T-helper 2 cell treated with Interferon-gamma antibody and Interleukin-4, amounts not matched to agents 100 ng/mL and 5 ng/mL, for 36 hours (primary cell): ENCODE measurements at regions not wholly inside any gene's neighbourhood (a gene's known extent, or its start where the extent isn't known, plus 50 kb on each side); places are given as distances from the start of the nearest gene placed in this dataset.

Experiments used
- intact Hi-C: fragments of 100-400 bp; cut with micrococcal nuclease; formaldehyde crosslinking; loops from one replicate; pipeline ENCODE4 v1.15.1; 2023

DNA sequence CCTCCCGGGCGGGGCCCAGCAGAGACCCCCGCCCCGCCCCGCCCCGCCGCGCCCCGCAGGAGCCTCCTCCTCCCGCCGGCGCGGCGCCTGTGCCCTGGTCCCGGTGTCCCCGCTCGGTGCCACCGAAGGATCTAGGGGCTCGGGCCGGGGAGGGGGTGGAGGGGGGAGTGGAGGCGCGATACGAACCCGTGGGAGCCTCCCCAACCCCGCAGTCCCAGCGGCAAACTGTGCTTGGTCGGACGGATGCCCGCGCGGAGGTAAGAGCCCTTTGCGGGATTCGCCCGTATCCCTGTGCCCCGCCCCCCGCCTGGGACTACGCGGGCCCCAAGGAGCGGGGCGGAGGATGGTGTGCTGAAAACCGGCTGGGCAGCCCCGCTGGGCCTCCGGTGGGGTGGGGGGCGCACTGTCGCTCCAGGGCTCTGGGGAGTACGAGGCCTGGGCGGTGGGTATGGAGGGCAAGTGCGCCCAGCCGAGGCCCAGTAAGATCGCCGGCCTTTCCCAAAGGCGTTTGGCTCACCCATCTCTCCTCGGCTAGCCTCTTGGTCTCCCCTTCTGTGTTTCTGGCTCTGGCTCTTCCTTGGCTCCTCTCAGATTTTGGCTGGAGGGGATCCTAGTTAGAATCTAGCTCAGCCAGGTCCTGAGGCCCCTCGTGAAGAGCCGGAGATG lies 65.6 kb upstream of the POLG start:
- intact Hi-C loops: no loop called here

DNA sequence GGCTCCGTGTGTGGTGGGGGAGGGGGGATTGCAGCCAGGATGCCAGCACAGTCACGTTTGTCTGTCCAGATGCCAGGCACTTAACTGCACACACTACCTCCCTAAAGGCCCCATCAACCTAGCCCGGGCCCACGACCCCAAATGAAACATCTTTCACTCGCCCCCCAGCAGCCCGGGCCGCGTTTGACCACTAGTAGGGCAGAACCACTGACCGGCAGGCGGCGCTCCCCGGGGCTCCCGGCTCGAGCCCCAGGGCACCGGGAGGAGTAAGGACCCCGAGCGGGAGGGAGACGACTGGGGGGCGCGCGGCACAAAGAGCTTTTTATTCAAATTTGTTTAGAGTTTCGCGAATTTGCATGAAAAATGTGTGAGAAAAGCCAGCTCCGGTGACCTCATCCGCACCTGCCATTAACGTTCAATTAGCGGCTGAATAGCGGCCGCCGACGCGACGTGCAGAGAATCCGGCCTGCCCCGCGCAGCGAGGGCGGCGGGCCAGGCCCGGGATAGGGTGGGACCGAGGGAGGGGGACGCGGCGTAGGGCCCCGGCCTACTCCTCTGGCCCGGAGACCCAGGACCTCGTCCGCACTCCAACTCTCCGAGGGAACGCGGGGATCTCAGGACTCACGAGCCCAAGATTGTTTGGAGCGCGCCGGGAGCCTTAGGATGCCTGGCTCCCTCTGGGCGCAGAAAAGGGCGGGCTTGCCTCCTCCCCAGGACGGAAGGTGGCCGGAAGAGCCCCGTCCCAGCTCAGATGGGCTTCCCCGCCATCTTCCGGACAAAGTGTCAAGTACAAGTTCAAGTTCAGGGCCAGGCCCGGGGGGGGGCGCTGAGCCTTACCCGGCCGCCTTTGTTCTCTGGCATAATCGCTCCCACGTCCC lies 64.9 kb upstream of the POLG start:
- intact Hi-C loops: no loop called here

DNA sequence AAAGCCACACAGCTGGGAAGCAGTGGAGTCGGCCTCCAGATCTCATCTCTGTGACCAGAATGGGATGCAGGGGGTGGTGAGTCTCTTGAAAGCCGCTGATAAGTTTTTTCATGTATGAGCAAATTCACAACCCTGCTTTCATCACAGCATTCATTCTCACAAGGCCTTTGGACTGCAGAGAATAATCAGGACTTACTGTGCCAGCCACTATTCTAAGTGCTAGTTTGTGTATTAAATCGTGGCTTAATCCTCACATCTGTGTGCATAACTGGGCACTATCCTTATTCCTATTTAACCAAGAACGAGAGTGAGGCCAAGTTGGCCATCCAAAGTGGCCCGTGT lies 64.2 kb upstream of the POLG start:
- intact Hi-C loops: no loop called here

DNA sequence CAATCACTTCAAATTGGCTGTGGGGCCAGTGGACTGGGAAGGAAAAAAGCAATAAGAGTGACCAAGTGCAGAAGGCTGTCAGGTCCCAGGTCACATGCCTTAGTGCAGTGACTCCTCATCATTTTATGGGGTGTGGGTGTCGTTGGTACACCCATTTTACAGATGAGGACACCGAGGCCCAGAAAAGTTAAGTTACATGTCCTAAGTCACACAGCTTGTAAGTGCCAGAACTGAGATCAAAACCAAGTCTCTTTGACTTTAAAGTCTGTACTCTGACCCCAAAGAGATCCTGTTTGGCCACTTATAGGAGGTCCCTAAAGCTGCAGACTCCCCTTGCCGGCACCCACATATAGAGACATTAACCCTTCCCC lies 63.0 kb upstream of the POLG start:
- intact Hi-C loops: no loop called here

DNA sequence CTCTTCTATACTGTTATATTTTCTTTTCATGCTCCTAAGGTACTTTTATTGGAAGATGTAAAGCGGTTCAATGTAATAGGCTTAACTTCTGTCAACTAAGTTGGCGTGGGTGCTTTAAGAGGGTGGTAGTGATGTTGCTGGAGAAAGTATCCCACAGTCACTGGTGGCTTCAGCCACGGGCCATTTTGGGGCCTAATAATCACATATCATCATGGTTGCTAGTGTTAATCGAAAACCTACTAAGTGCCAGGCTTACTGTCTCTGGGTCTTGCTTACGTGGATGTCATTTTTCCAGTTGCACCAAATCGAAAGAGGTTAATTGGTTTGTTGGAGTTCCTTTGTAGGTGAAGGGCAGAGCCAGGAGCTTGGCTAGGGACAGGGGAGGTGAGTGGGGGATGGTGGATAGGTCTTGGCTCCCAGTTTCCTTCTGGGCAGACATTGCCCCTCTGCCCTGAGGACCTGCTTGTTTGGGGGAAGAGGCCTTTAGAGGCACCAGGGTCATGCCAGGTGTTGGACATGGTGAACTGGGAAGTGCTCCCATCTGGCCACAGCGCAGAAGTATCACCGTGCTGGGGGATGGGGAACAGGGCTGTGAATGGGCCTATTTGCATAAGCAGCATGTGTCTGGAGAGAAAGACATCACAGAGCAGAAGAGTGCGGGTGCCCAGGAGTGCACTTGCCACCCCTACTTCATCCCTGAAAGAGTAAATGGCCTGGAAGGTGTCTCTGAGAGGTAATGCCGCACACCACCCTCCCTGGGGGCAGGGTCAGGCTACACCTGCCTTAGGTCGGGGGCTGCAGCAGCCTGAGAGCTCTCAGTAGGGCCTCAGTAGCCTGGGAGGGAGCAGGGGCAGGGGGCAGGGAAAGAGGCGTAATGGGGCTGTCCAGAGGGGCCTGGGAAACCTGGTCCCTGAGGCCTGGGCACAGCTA lies 62.4 kb upstream of the POLG start:
- intact Hi-C loops: no loop called here

DNA sequence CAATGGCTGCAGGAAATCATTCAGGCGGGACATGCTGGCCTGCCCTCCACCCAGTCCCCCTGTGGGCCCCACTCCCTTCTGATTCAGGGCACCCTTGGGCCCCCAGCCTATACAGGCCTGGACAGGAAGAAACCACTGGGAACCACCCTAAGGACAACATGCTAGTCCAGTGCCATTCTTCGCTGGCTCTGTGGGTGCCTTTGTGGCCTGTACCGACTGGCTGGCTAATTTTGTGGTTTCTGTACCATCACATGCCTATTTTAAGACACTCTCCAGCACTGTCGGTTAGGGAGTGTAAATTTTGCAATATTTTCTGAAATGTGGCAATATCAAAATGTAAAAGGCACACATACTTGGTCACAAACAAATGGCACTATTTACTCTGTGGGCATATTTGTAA lies 61.4 kb upstream of the POLG start:
- intact Hi-C loops: no loop called here

DNA sequence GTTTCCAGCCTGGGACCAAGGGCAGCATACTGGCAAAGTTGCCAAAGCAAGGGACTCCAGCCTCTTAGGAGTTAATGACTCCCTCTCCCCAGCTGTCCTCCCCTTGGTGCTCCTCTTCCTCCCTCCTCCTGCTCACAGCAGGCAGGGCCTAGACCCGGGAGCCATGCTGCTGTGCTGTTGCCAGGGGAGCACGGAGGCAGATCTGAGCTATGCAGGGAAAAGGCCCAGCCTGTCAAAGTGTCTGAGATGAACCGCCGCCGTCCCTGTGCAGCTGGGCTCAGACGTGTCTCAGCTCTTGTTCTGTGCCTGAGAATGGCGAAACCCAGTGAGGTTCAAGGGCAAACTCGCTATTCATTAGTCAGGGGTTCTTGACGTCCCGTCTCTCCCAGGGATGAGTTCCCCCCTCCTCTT lies 60.8 kb upstream of the POLG start:
- intact Hi-C loops: no loop called here

DNA sequence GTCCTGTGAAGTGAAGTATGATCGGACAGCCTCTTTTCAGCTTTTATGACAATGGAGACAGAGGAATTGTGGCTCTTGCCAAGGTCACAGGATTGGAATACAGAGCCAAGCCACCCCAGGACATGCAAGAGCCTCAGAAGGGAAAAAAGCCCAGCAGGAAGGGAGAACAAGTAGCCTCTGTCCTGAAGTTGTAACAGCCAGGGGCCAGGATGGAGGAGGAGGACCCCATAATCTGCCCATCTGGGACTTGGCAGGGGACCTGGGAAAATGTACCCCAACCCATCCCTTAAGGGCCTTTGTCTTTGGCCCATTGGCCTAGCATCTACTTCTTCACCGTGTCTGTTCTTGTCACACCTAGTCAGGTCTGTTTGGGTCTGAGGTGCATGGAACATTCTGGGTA lies 60.4 kb upstream of the POLG start:
- intact Hi-C loops: no loop called here

DNA sequence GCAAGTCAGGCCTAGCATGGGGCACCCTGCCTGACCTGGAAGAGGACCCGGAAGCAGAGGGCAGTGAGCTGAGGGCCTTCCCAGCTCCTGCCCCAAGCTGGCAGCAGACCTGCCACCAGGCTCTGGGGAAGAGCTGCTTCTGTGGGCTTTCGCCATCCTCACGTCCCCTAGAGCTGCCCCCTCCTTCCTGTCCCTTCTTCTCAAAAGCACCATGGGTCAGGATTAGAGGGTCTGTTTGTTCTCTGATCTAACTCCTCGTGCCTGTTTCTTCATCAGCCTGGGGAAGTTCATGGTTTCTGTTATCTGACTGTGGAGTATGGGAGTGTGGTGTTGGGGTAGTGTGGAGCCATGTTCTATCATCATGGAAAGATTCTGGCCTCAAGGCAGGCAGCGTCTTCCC lies 58.4 kb upstream of the POLG start:
- intact Hi-C loops: no loop called here

DNA sequence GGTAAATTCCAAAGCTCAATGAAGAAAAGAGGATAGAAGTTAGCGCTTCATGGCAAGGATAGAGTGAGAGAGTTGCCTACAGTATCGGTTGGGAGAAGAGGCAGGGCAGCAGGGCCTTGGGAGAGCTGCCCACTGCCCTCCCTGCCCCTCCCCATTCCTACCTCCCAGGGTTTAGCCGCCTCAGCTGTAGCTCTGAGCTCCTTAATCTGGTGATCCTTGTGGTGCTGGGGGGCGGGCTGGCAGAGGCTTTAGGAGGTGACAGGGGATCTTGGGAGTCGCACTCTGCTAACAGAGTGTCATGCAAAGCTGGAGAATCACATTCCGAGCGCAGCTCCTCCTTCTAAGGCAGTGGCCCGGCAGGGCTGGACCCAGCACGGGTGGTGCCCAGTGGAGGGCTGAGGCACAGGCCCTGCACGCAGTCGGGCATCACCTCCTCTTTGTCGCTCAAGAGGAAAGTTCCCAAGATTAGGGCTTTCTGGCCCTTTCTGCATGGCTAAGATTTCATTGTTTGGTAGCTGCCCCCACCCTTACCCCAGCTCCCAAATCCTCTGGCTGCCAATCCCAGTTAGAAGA lies 57.1 kb upstream of the POLG start:
- intact Hi-C loops: no loop called here

DNA sequence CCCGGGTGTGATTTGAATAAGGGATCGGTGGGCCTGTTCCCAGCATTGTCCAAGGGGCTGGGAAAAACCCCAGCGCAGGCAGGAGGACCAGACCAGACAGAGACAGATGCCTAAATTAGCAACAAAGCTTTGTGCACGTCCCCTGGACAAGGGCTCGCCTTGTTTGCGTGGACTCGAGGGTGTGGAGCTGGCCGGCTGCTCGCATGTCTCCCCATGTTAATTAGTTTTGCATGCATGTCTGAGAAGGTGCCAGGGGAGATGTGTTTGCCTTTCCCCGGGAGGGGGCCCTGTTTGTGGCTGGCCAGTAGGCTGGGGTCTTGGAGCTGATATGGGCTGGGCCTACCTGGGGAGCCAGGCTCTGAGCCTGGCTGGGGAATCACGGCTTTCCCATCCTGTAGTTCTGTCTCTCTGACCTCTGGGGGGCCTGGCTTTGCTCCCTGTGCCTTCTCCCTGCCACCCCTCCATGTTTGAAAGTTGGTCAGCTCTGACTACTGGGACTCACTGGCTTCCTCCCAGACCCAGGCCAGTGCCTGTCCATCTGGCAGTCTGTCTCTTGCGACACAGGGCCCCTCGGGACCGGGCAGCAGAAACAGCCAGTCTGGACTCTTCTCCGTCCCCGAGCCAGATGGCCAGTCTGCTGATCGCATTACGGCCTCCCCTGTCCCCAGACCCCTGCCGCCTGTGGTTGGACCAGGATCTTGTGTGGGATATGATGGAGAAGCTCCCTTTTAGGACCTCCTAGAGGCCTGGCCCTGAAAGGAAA lies 55.4 kb upstream of the POLG start:
- intact Hi-C loops: no loop called here

DNA sequence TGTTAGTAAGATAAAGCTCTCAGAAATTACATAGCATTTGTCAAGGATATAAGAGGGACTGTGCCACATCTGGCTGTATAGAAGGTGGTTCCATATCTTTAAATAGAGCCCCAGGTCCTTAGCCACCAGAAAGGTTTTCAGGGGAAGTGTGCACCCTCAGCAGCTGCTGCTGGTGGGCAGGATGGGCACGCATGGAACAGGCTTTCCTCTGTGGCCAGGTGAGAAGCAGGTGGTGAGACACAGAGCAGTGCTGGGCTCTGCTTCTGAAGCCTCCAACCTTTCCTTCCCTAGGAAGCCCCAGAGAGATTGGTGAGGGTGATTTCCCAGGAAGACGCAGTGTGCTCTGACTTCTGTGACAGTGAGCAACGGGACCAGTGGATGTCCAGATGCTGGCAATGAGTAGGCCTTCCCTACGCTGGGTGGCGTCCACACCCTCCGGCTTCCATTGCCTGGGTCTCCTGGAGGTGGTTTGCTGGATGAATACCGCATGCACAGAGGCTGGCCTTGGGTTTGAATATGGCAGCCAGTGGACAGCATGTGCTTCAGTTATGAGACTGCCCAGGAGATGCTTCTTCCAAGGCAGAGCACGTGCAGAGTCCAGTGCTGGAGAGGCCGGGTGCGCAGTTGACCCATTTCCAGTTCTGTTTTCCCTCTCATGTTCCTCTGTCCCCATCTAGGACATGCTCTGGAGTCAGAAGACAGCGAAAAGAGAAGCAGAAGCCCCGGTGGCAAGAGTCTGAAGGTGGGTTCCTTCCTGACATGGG lies 52.7 kb upstream of the POLG start:
- intact Hi-C loops: no loop called here

DNA sequence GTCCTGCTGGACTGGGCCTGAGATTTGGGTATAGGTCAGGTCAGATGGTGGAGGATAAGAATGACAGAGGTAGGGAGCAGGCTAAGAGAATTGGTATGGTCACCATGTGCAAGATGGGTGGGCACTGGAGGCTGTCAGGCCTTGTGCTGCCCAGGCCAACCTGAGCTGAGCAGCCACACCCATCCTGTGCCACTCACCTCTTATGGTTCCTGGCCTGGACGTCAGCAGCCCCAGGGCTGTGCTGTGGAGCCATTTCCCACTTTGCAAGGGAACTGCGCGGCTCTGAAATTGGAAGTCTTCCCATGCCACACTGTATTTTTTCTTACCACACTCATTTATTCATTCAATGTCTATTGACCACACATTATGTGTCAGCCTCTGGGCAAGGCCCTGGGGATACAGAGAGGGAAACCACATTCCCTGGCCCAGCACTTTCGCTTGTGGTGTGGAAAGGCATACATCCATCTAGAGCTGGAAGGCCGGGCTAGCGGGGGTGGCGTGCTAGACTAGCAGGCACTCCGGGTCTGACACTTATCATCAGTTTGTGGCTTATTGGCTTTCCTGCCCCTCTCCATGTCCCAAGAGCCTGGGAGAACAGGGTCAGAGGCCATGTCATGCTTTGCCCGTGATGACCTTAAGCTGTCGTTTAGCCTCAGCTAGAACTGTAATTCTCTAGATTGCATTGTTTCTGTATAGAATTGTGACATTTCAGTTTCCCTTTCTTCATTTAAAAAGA lies 51.1 kb upstream of the POLG start:
- intact Hi-C loops: no loop called here
